ENCODE measurements at regions not wholly inside any gene's neighbourhood (a gene's known extent, or its start where the extent isn't known, plus 50 kb on each side); places are given as distances from the start of the nearest gene placed in this dataset.
"Not testable (repeated sequence)": the region's sequence is repeated elsewhere in the genome, so short reads cannot be mapped to it uniquely, and the experiment has no call there.

GRCh38 chr1:206408371-206409288 lies 61.6 kb upstream of the IKBKE start:
- DNase-seq (ENCODE audit: low read depth): not testable (repeated sequence)

GRCh38 chr1:206411321-206411720 lies 59.0 kb upstream of the IKBKE start:
- no peak for DNase-seq (ENCODE audit: low read depth)

- no peak for DNase-seq (ENCODE audit: low read depth)
These were observed 54.3 kb upstream of the IKBKE start for GRCh38 chr1:206415942-206416341.

- no peak for DNase-seq (ENCODE audit: low read depth)
These were observed 52.3 kb upstream of the IKBKE start for GRCh38 chr1:206417774-206418614.

GRCh38 chr1:206419250-206419649 lies 51.0 kb upstream of the IKBKE start:
- no peak for DNase-seq (ENCODE audit: low read depth)

GRCh38 chr1:206419783-206420182 lies 50.5 kb upstream of the IKBKE start:
- DNase-seq (ENCODE audit: low read depth): peak; percentile 8

- DNase-seq (ENCODE audit: low read depth): no peak
These were observed 49.8 kb upstream of the IKBKE start for GRCh38 chr1:206420471-206420870.
